ENCODE measurements at regions not wholly inside any gene's neighbourhood (a gene's known extent, or its start where the extent isn't known, plus 50 kb on each side); places are given as distances from the start of the nearest gene placed in this dataset.
A peak's percentile ranks its signal among the peaks of the same experiment; 100 is the strongest.

- no peak for DNase-seq
Observed at GRCh38 chr13:90947976-90948375, 399.5 kb upstream of the MIR17HG start.

- no peak for DNase-seq
Observed at GRCh38 chr13:90950160-90950559, 397.3 kb upstream of the MIR17HG start.

- no peak for DNase-seq
Observed at GRCh38 chr13:90951663-90952062, 395.8 kb upstream of the MIR17HG start.

GRCh38 chr13:90952326-90952725 is 395.2 kb upstream of the MIR17HG start:
- DNase-seq, result no peak

- no peak for DNase-seq
Observed at GRCh38 chr13:90954605-90955195, 392.8 kb upstream of the MIR17HG start.

- no peak for DNase-seq
Observed at GRCh38 chr13:90956031-90956430, 391.5 kb upstream of the MIR17HG start.

GRCh38 chr13:90958866-90959265 is 388.6 kb upstream of the MIR17HG start:
- no peak for DNase-seq

- peak in 1 of 2 donors; percentile 1 for DNase-seq
Observed at GRCh38 chr13:90968166-90968904, 379.2 kb upstream of the MIR17HG start.

GRCh38 chr13:90974249-90974975 is 373.1 kb upstream of the MIR17HG start:
- no peak for DNase-seq

- no peak for DNase-seq
Observed at GRCh38 chr13:90979059-90979458, 368.4 kb upstream of the MIR17HG start.

GRCh38 chr13:90984756-90985155 is 362.7 kb upstream of the MIR17HG start:
- no peak for DNase-seq

- DNase-seq, result no peak
Observed at GRCh38 chr13:90995001-90995400, 352.5 kb upstream of the MIR17HG start.

- no peak for DNase-seq
Observed at GRCh38 chr13:90995614-90996013, 351.9 kb upstream of the MIR17HG start.

- no peak for DNase-seq
Observed at GRCh38 chr13:90997951-90998350, 349.5 kb upstream of the MIR17HG start.

- no peak for DNase-seq
Observed at GRCh38 chr13:90999401-90999800, 348.1 kb upstream of the MIR17HG start.

- no peak for DNase-seq
Observed at GRCh38 chr13:91001371-91001770, 346.1 kb upstream of the MIR17HG start.

- DNase-seq, result no peak
Observed at GRCh38 chr13:91014696-91015095, 332.8 kb upstream of the MIR17HG start.

GRCh38 chr13:91017031-91017668 is 330.3 kb upstream of the MIR17HG start:
- DNase-seq, result peak in 1 of 2 donors; percentile 3

GRCh38 chr13:91017669-91018053 is 329.8 kb upstream of the MIR17HG start:
- no peak for DNase-seq

- DNase-seq, result no peak
Observed at GRCh38 chr13:91020461-91021034, 326.9 kb upstream of the MIR17HG start.

- DNase-seq, result no peak
Observed at GRCh38 chr13:91024157-91024792, 323.2 kb upstream of the MIR17HG start.

- DNase-seq, result no peak
Observed at GRCh38 chr13:91025442-91025841, 322.0 kb upstream of the MIR17HG start.

- no peak for DNase-seq
Observed at GRCh38 chr13:91031508-91031907, 316.0 kb upstream of the MIR17HG start.

All from hippocampal formation (tissue), 2 donors.